Mesothelial cell of epicardium (in vitro differentiated cells): ENCODE measurements at regions not wholly inside any gene's neighbourhood (a gene's known extent, or its start where the extent isn't known, plus 50 kb on each side); places are given as distances from the start of the nearest gene placed in this dataset.
A peak's percentile ranks its signal among the peaks of the same experiment; 100 is the strongest.

ENCODE experiments used
- DNase-seq, 2 experiments: peaks; one replicate each; pipeline ENCODE4 v3.0.0; 2021; ENCODE audit warnings: low spot score in 2 of 2; ENCODE audit not compliant: unreplicated experiment in 2 of 2
- H3K27ac Mint-ChIP-seq: 2 replicates; pipeline ENCODE4 v1.8.0; 2021; ENCODE audit warnings: mixed read lengths
- H3K27me3 Mint-ChIP-seq: 2 replicates; pipeline ENCODE4 v1.8.0; 2021; ENCODE audit warnings: low read depth, mixed read lengths
- H3K36me3 Mint-ChIP-seq: 2 replicates; pipeline ENCODE4 v1.8.0; 2021; ENCODE audit warnings: mixed read lengths
- H3K4me1 Mint-ChIP-seq: 2 replicates; pipeline ENCODE4 v1.8.0; 2021; ENCODE audit warnings: mixed read lengths
- H3K4me3 Mint-ChIP-seq: 2 replicates; pipeline ENCODE4 v1.8.0; 2021; ENCODE audit warnings: mild to moderate bottlenecking, moderate library complexity, mixed read lengths
- H3K9me3 Mint-ChIP-seq: 2 replicates; pipeline ENCODE4 v1.8.0; 2021; ENCODE audit warnings: mixed read lengths
- TF ChIP-seq, protein P1 (sequence below): fragments of 200-600 bp; sonication (generic); IDR thresholded peaks from one replicate; pipeline ENCODE4 v1.5.0; 2021; ENCODE audit warnings: antibody characterized with exemption; ENCODE audit not compliant: unreplicated experiment

DNA sequence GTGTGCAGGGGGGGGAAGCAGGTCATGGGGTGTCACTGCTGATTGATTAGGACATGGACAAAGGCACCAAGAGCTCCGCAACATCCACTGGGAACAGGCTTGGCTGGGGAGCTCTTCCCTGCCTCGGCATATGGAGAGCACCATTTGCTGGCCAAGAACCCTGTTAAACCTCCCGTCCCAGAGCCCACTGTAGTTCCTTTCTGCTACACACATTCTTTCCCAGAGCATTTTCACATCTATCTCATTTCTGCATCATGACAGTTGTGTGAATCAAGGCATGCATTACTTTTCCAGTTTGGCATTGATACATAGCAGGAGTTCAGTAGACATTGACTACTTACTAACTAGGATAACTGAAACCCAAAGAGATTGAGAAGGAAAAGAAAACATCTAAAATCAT is 333.4 kb upstream of the B3GAT1 start:
- peaks cover 29% of the 10 kb centered on the region for H3K4me1 Mint-ChIP-seq
- H3K27me3 Mint-ChIP-seq, result no peaks in the 10 kb centered on the region
- H3K36me3 Mint-ChIP-seq, result no peaks in the 10 kb centered on the region
- DNase-seq, result no peak
- no peak overlapping the region for H3K27ac Mint-ChIP-seq
- TF ChIP-seq, protein P1, sequence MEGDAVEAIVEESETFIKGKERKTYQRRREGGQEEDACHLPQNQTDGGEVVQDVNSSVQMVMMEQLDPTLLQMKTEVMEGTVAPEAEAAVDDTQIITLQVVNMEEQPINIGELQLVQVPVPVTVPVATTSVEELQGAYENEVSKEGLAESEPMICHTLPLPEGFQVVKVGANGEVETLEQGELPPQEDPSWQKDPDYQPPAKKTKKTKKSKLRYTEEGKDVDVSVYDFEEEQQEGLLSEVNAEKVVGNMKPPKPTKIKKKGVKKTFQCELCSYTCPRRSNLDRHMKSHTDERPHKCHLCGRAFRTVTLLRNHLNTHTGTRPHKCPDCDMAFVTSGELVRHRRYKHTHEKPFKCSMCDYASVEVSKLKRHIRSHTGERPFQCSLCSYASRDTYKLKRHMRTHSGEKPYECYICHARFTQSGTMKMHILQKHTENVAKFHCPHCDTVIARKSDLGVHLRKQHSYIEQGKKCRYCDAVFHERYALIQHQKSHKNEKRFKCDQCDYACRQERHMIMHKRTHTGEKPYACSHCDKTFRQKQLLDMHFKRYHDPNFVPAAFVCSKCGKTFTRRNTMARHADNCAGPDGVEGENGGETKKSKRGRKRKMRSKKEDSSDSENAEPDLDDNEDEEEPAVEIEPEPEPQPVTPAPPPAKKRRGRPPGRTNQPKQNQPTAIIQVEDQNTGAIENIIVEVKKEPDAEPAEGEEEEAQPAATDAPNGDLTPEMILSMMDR, result no peak
- no peak overlapping the region for H3K4me3 Mint-ChIP-seq
- H3K9me3 Mint-ChIP-seq, result peaks cover 26% of the 10 kb centered on the region

DNA sequence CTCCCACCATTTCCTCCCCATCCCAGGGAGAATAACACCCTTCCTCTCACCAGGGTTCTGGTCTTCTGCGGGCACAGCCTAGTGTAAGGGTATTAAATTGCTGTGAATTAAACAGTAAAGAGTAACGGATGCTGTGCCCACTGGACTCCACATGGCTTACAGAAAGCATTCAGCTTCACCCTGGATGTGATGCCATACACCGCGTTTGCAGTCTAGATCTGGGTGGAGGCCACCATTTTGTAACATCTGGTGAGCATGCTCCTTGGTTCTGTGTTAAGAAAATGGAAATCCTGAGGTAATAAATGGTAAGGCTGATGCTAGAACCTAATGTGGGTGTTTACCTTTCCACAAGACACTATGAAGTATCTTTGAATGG is 331.8 kb upstream of the B3GAT1 start:
- peaks cover 21% of the 10 kb centered on the region for H3K4me1 Mint-ChIP-seq
- peaks cover 26% of the 10 kb centered on the region for H3K9me3 Mint-ChIP-seq
- TF ChIP-seq, protein P1, result no peak
- no peaks in the 10 kb centered on the region for H3K36me3 Mint-ChIP-seq
- no peak overlapping the region for H3K4me3 Mint-ChIP-seq
- H3K27ac Mint-ChIP-seq, result no peak overlapping the region
- H3K27me3 Mint-ChIP-seq, result no peaks in the 10 kb centered on the region
- DNase-seq, result peak in 1 of 2 experiments; percentile 9

DNA sequence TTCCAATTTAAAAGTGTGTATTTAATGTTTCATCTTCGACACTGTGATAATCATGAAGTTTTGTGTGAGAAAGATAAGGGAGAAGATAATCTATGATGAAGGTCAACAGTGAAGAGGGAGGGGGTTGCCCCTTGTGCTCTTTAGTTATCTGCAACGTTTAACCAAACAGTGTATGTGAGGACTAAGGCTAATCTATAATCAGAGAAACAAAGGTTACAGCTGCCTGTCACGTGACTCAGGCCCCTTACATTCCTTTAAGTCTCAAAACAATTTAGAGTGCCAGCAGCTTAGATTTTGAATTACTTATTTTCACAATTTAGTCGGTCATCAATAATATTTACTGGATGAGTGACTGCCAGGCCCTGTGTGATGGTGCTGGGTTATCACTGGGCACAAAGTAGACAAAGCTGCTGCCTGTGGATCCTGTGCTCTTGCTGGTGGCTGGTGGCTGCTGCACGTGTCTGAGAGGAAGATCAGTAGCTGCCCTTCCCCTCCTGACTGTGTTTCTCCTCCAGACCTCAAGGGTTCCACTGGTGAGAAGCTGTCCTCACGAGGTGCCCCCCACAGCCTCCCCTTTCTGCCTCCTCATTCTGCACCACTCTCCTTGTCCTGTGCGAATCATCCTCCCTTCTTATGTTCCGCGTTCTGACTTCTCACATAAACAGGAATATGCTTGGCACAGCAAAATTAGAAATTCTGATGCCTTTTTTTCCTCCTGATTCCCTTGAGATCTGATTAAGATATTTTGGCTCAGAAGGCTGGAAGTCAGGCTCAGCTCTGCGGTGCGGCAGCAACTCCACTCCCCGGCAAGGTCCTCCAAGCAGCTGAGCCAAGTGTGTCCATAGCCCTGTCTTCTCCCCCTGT is 331.1 kb upstream of the B3GAT1 start:
- H3K9me3 Mint-ChIP-seq, result peaks cover 20% of the 10 kb centered on the region
- no peak for DNase-seq
- TF ChIP-seq, protein P1, result no peak
- H3K4me3 Mint-ChIP-seq, result no peak overlapping the region
- H3K4me1 Mint-ChIP-seq, result peaks cover 21% of the 10 kb centered on the region
- H3K36me3 Mint-ChIP-seq, result no peaks in the 10 kb centered on the region
- H3K27me3 Mint-ChIP-seq, result no peaks in the 10 kb centered on the region
- peak overlapping the region; percentile 22 for H3K27ac Mint-ChIP-seq

DNA sequence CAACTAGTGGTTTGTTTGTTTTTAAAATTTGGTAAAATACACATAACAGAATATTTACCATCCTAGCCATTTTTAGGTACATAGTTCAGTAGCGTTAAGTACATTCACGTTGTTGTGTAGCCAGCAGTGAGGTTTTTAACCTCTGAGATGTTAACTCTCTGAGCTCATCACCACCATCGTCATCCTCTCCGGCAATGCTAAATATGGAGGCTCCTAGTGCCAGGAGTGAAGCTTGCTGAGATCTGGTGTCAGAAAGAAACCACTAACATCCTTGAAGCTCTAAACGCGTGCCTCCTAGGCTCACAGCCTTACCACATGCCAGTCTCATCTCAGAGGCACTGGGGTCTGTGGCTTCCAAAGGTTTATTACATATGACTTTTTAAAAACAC is 330.2 kb upstream of the B3GAT1 start:
- TF ChIP-seq, protein P1, result no peak
- Mint-ChIP-seq H3K27ac (peak overlapping the region; percentile 22), H3K4me3 (no peak overlapping the region), H3K27me3 (no peaks in the 10 kb centered on the region), H3K4me1 (peaks cover 21% of the 10 kb centered on the region), H3K36me3 (no peaks in the 10 kb centered on the region), H3K9me3 (peaks cover 15% of the 10 kb centered on the region)
- no peak for DNase-seq

DNA sequence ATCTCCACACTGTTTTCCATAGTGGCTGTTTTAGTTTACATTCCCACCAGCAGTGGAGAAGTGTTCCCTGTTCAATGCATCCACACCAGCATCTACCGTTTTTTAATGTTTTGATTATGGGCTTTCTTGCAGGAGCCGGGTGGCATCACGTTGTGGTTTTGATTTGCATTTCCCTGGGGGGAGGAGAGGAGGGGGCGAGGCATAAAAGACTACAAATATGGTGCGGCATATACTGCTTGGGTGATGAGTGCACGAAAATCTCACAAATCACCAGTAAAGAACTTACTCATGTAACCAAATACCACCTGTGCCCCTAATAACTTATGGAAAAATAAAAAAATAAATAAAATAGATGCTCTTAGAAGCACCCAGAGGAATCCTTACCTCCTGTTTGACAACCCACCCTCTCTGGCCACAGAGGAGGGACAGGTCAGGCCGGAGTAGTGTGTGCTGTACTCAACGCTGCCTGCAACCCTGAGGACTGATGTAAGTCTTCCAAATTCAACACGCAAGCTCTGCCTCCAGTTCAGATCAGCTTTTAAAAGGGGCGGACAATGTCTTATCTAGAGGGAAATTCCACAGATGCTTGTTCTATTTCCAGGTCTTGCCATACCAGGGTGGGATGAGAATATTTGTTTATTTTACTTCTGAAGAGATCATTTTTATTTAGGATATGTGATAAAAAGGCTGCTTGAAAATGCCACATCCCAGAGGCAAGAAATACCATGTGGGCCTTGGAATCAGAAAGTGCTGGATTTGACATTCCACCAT is 329.6 kb upstream of the B3GAT1 start:
- H3K4me1 Mint-ChIP-seq, result peaks cover 21% of the 10 kb centered on the region
- no peaks in the 10 kb centered on the region for H3K36me3 Mint-ChIP-seq
- H3K9me3 Mint-ChIP-seq, result peaks cover 11% of the 10 kb centered on the region
- H3K4me3 Mint-ChIP-seq, result no peak overlapping the region
- H3K27me3 Mint-ChIP-seq, result no peaks in the 10 kb centered on the region
- TF ChIP-seq, protein P1, result no peak
- H3K27ac Mint-ChIP-seq, result peak overlapping the region; percentile 22
- no peak for DNase-seq
